ENCODE measurements at regions not wholly inside any gene's neighbourhood (a gene's known extent, or its start where the extent isn't known, plus 50 kb on each side); places are given as distances from the start of the nearest gene placed in this dataset.

GRCh38 chr6:10237298-10238038, 177.4 kb downstream of the TFAP2A start:
- DNase-seq (ENCODE audit: low spot score), result no peak

DNA sequence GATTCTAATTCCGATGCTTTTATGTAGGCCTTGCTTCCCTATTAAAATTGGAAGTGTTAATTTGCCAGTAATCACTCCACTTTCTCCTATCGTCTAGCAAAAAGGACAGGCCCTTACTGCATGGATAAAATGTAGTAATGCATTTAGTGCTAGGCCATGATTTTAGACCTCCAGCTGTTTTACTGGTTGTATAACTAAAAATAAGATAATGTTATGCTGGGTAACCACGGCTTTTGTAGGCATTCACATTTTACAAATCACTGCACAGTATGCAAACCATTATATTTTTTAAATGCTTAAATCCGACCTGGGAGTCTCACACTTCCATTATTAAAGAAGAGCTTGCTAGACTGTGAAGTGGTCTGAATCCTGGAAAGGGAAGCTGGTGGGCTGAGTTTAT, 179.5 kb downstream of the TFAP2A start:
- DNase-seq (ENCODE audit: low spot score), result no peak

DNA sequence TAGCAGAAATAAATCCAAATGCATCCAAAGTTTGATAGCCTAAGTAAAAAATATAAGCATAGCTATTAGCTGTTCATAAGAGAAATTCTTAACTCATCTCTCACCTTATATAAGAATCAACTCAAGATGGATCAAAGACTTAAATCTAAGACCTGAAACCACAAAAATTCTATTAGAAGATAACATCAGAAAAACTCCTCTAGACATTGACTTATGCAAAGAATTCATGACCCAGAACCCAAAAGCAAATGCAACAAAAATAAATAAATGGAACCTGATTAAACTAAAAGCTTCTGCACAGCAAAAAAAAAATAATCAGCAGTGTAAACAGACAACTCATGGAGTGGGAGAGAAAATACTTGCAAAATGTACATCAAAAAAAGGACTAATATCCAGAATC, 184.3 kb downstream of the TFAP2A start:
- no peak for DNase-seq (ENCODE audit: low spot score)

GRCh38 chr6:10223841-10224240, 191.0 kb downstream of the TFAP2A start:
- no peak for DNase-seq (ENCODE audit: low spot score)

DNA sequence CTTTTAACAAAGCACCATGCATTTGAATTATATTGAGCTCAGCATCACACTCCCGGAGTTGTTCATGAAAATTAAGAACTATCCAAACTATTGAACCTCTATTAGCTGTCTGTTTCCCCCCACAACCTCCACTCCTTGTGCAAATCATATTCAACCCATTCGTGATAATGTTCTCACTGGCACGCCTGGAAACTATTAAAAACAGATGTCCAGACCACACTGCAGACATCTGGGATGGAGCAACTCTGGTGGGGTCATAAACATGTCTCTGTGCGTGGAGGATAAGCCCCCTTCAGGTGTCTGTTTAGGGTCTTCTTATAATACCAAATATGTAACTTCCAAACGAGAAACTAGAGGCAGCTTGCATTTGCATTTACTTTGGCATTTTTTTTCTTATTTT, 193.7 kb downstream of the TFAP2A start:
- DNase-seq (ENCODE audit: low spot score), result no peak

DNA sequence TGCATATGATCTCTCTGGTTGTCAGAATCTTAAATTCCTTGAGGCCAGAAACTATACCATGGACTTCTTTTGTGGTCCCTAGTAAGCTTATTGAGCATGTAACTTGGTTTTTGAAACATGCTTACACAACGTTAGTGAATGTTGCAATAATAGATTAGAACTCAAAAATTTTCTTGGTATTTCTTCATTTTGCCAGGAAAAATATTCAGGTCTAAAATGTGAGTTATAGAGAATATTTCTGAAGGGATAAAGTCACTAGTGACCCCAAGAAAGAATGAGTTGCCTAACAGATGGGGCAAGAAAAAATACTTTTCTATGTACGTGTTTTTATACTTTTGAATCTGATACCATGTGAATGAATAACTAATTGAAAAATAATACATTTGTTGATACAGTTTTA, 195.4 kb downstream of the TFAP2A start:
- no peak for DNase-seq (ENCODE audit: low spot score)

- no peak for DNase-seq (ENCODE audit: low spot score)
These were observed 197.8 kb downstream of the TFAP2A start for GRCh38 chr6:10217111-10217510.

DNA sequence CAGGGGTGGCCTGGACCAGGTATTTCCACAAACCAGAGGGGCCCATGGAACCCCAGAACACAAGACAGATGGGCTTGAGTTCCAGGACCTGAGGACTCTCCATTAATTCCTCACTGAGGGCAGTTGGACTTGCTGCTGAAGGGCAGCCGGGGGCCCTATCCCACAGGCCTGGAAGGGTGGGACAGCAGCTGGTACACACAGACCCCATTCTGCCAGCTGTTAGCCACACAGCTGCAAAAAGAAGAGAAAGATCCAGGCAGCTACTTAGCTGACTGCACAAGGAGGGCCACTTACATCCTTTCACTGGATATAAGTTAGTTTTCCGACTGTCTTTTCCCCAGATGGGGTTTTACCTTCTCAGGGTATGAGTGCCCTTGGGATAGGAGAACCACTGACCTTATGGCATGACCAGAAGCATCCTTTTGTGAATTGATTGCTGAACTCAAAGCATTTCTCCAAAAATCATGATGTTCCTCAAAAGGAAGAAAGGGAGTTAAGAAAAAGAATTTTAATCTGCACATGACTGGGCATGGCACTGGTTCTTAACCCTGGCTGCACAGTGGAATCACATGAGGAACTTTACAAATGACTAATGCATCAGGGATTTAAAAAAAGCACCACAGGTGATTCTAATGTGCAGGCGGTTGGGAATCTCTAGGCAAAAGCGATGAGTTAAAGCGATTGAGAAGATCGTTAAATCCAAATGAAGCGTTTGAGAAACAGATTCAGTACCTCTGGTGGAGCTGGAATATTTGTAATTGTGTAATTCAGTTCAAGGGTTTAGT, 199.4 kb downstream of the TFAP2A start:
- DNase-seq (ENCODE audit: low spot score), result no peak

DNA sequence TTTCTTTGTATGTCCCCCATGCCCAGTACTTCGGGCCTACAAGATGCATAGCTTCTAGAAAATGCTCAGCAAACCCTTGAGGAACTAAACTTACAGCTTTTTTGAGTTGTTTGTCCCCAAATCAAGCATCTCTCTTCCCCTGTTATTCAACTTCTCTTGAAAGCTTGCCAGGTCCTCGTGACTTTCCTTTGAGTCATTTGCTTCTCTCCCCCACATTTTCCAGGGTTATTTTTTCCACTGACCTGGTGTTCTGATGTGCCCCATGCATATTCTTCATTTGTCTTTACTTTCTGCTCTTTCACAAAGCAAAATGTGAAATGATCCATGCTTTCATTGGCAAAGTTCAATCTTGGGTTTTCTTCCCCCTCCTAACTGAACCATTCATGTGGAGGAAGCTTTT, 204.8 kb downstream of the TFAP2A start:
- no peak for DNase-seq (ENCODE audit: low spot score)

DNA sequence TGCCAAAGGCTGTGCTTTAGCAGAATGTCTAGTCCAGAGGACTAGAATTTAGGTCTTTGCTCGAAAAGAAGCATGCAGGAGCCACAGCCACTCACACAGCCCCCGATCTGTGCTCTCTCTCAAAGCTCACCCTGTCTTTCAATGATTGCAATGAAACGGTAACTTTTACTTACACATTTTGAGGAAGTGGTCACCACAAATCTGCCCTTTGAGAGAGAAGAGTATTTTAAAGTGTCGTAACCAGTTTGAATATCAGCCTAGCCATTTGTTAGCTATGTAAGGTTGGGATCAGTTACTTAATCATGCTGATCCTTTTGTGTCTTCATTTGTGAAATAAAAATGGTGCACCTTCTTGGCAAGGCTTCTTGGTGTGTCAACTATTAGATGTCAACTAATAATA, 209.0 kb downstream of the TFAP2A start:
- no peak for DNase-seq (ENCODE audit: low spot score)

GRCh38 chr6:10205120-10205519, 209.8 kb downstream of the TFAP2A start:
- no peak for DNase-seq (ENCODE audit: low spot score)

DNA sequence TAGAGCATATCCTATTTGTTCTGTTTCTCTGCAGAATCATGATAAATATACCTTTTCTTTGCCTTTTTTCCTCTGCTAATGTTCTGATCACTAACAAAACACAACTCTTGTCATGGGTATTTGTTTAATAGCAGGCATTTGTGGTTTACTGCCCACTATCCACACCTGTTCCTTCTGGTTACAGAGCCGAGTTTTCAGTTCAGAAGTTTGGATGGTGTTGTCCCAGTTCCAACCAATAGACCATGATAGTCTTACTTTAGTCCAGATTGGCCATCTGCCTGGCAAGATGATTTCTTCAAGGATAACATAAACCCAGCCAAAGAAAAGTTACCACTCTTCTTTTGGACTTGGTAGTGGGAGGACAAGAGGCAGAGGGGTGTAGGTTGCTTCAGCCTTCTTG, 211.2 kb downstream of the TFAP2A start:
- no peak for DNase-seq (ENCODE audit: low spot score)

- no peak for DNase-seq (ENCODE audit: low spot score)
These were observed 212.3 kb downstream of the TFAP2A start for GRCh38 chr6:10202581-10202980.

DNA sequence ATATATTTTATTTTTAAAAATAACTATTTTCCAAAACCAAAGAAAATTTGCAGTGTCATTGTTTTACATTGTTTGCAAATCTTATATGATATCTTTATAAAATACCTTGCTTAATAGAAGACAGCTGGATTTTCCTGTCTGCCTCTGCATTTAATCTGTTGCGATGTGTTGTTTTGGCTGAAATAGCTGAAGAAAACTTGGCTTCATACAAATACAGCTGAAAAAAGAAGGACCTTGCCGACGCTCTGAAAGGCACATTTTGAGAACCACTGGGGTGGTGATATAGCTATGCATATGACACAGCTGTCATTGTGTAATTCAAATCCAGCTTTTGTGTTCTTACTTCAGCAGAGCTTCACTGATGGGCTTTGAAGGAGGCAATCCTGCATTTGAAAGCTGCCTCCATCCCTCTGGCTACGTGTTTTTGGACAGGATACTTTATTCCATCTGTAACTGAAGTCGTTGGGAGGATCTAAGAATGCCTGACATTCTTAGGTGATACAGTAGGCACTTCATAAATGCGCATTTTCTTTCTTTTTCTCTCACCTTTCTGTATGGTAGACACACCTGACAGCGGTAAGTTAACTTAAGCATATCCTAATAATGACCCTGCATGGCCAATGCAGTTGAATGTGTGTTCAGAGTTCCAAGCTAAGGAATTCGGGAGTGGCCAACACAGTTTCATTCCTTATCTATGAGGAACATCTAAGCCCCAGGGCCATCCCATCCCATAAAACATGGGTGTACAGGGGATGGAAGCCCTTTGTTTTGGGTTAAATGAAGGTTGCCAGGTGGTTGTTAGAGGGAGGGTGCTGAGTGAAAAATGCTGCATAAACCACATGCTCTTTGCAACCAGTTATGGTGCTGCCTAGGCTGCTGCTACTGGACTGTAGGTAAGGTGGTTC, 213.0 kb downstream of the TFAP2A start:
- no peak for DNase-seq (ENCODE audit: low spot score)

DNA sequence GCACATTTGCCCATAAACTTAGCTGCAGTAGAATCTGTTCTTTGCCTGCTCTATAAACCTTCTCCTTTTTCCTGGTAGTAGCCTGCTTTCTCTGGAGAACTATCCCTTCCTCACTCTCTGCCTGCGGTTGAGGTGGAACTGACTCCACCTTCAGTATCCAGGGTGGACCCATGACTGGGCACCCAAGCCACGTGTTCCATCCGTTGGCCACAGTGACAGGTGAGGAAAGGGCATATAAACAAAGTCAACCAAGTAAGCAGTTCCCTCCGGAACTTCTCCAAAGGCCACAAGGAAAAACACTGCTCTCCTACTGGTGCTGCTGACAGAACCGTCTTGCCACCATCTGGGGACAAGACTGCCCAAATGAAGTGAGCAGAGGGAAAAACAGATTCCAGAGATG, 218.8 kb downstream of the TFAP2A start:
- no peak for DNase-seq (ENCODE audit: low spot score)

DNA sequence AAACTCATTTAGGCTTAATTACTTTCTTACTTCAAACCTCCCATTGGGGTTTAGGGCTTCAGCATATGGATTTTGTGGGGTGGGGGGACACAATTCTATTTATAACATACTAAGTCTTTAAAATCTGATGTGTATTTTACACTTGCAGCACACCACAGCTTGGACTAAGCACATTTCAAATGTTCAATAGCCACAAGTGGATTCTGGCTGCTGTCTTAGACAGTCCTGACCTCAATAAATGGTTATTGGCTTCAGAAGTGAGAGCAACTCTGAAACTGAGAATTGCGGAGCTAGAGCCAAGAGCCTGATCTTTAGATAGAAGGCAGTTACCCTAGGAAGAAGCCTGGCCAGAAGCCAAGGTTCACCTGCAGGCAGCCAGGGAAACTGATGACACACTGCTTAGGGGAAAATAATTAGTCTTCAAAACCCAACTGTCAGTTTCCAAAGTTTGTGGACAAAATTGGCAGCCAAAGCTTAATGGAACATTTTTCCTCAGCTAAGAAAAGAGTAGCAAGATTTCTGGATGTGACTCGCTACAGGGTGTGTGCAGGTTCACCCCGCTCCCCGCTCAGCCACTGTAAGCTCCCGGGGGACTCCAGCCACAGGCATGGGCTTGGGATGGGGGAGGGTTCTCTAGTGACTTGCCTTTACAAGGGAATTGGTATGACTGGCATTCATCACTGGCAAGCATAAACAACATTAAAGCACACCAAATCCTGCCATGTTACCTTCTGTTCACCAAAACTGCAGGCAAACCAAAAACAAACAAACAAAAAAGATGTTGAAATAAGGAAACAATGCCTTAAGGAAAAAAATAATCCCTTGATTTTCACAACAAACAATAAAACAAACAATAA, 219.8 kb downstream of the TFAP2A start:
- no peak for DNase-seq (ENCODE audit: low spot score)

DNA sequence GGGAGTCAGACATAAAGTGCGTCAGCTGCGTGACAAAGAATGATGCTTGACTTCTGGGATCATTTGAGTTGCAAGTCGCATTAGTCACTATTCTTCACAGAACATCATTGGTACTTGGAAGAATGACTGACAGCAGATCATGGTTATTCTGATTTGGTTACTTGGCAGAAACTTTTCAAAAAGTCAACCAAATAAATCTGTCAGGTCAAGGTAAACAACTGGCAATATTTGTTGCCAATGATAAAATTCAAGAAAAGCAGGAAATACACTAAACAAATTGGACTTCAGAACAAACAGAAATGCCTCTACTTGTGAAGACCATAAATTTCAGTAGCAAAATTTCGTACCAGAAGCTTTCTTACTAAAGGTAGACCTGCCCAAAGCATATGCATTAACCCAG, 221.6 kb downstream of the TFAP2A start:
- no peak for DNase-seq (ENCODE audit: low spot score)

DNA sequence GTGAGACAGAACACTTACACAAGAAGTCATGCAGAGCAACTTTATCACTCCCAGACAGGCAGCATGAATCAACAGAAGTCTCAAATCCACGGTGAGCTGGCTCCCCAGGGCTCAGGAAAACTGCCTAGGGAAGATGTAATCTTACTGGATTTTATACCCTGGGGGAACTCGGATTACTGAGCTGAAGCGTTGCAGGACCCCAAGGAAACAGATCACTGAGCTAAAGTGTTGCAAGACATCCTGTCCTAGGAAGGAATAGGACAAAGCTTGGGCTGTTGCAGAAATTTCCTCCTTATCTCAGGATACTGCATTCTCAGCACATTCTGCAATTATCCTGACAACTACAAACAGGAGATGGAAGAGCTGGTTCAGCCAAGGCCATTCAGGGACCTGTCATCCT, 224.8 kb downstream of the TFAP2A start:
- no peak for DNase-seq (ENCODE audit: low spot score)

DNA sequence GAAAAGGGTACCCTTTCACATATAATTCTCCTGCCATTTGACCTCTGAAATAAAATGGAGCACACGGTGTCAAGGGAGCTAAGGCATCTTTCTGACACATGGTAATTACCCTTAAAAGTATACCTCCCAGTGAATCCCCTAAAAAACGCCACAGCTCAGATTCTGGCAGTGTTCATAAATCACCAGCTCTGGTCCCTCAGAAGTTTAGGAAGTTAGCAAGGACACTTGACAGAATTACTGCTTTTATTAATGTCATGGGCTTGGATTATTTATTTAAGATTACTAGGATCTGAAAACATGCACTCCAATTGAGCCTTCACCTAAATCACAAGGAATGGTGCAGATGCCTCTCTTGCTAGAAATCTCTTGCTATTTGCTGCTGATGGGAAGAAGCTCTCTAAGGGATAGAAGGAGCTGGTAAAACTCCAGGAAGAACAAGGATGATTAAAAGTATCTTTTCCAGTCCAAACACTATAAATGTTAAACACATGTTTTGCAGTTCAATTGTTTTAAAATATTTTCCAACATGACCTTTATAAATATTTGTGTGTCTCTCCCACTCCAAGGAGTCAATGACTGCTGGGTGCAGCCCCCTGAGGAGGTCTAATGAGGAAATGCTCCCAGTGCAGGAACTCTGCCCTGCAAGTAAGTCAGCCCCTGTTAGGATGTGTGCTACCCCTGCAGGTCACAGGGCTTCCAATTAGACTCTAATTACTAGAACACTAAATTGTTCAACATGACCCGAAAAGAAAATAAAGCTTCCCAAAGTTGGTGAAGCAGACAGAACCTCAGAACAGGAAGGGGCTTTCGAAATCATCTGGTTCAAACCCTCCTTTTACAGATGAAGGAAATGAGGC, 230.3 kb downstream of the TFAP2A start:
- no peak for DNase-seq (ENCODE audit: low spot score)

- no peak for DNase-seq (ENCODE audit: low spot score)
These were observed 234.5 kb downstream of the TFAP2A start for GRCh38 chr6:10180138-10181074.
